RPMI7951 (cell line): ENCODE measurements at regions not wholly inside any gene's neighbourhood (a gene's known extent, or its start where the extent isn't known, plus 50 kb on each side); places are given as distances from the start of the nearest gene placed in this dataset.
A peak's percentile ranks its signal among the peaks of the same experiment; 100 is the strongest.
"Not testable (repeated sequence)": the region's sequence is repeated elsewhere in the genome, so short reads cannot be mapped to it uniquely, and the experiment has no call there.

Experiments used
- DNase-seq: peaks from one replicate; pipeline ENCODE4 v3.0.0-alpha.2; 2012; ENCODE audit warnings: low read depth

- DNase-seq: no peak
Measured at GRCh38 chr4:158397781-158398180, 123.9 kb upstream of the RXFP1 start.

DNA sequence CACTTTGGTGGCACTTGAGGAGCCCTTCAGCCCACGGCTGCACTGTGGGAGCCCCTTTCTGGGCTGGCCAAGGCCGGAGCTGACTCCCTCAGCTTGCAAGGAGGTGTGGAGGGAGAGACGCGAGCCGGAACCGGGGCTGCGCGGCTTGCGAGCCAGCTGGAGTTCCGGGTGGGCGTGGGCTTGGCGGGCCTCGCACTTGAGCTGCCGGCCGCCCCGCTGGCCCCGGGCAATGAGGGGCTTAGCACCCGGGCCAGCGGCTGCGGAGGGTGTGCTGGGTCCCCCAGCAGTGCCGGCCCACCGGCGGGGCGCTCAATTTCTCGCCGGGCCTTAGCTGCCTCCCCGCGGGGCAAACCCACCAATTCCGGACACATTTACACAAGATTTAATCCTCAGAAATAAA is 113.7 kb upstream of the RXFP1 start:
- DNase-seq: not testable (repeated sequence)

DNA sequence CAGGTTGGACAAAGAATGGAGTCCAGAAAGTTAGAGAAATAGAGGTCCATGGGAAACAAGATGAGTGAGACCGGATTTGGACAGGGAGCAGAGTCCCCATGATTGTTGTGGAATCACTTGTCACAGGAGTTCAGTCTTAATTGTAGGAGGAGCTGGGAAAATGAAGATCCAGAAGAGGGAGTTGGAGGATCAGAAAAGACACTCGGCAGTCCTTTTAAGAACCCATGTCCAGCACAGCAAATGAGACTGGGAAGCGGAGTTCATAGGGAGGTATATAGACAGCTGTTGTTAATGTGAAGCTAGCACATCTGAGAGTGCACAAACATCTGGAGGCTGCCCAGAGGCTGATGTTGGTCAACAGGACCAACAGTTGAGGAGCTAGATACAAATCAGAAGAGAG is 111.4 kb upstream of the RXFP1 start:
- DNase-seq: peak; percentile 15

- DNase-seq: no peak
Measured at GRCh38 chr4:158411269-158411668, 110.4 kb upstream of the RXFP1 start.

DNA sequence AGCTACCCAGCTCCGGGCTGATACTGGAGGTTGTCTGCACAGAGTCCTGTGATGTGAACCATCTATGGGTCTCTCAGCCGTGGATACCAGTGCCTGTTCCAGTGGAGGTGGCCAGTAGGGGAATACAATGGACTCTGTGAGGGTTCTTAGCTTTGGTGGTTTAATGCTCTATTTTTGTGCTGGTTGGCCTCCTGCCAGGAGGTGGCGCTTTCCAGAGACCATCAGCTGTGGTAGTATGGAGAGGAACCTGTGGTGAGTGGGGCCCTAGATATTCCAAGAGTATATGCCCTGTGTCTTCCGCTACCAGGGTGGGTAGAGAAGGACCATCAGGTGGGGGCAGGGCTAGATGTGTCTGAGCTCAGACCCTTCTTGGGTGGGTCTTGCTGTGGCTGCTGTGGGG is 103.0 kb upstream of the RXFP1 start:
- not testable (repeated sequence) for DNase-seq

GRCh38 chr4:158420782-158421181 is 100.9 kb upstream of the RXFP1 start:
- no peak for DNase-seq

GRCh38 chr4:158422546-158422945 is 99.1 kb upstream of the RXFP1 start:
- no peak for DNase-seq

DNA sequence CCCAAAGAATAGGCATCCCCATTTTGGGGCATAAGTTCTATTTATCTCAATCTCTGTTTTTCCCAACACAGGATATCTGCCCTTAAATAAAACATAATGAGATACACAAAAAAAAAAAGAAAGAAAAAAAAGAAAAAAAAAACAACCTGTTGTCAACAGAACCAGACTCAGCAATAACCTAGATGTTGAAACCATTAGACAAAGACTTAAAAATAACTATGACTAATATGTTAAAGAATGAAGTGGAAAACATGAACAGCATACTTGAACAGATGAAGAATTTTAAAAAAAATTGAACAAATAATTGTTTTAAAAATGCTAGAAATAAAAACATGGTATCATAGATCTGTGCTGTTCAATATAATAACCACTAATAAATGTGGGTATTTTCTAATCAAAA is 93.4 kb upstream of the RXFP1 start:
- DNase-seq: no peak

- no peak for DNase-seq
Measured at GRCh38 chr4:158442736-158443135, 78.9 kb upstream of the RXFP1 start.

GRCh38 chr4:158443731-158444130 is 78.0 kb upstream of the RXFP1 start:
- DNase-seq: no peak

DNA sequence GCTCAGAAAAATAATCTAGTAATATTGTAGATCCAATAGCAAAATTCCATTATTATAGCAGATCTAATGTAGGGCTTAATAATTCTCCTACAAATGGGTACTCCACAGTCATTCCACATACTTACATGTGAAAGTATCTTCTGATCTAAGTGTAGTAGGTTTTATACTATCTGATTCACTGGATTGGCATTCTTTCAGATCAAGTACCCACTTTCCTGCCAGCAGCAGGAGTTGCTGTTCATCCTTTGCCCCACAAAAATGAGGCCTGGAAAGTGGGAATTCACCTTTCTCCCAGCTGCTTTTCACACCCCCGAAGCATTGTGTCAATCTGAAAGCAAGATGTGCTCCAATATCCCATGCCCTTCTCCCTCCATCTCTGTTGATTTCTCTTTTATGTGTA is 77.1 kb upstream of the RXFP1 start:
- DNase-seq: no peak

DNA sequence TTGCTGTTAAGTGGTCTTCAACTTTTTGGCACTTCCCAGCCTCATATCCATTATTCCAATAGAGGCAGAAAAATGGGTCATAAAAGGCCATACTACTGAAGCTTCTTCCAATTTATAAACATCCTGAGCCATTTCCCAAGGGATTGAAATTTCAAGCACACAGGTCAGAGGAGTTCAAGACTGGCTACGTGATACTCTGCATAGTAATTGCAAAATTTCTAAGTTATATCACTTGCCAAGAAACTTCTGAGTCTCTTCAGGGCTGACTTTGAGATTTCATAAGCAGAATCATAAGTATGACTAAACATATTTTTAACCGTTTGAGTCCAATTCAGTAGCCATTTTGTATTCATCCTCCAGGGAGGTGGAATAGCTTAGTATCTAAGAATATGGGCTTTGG is 75.6 kb upstream of the RXFP1 start:
- no peak for DNase-seq

DNA sequence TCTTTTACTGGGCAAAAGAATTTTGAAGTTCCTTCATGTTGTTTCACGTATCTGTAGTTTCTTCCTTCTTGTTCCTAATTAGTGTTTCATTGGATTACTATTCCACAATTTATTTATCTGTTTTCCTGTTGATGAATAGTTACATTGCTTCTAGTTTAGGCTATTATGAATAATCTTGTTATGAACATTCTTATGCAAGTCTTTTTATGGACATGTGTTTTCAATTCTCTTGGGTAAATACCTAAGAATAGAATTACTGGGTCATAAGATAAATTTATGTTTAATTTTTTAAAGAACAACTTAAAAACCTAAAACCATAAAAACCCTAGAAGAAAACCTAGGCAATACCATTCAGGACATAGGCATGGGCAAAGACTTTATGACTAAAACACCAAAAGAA is 70.9 kb upstream of the RXFP1 start:
- DNase-seq: no peak

DNA sequence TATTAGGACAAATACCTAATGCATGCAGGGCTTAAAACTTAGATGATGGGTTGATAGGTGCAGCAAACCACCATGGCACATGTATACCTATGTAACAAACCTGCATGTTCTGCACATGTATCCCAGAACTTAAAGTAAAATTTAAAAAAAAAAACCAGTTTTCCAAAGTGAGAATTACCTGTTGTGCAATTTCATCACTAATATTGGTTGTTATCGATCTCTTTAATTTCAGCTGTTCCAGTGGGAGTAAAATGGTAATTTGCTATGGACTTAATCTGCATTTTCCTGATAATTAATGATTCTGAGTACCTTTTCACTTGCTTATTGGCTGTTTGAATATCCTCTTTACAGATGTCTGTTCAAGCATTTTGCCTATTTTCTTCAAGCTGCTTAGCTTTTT is 69.6 kb upstream of the RXFP1 start:
- DNase-seq: not testable (repeated sequence)

GRCh38 chr4:158458271-158458895 is 63.3 kb upstream of the RXFP1 start:
- no peak for DNase-seq

- DNase-seq: no peak
Measured at GRCh38 chr4:158459085-158459820, 62.4 kb upstream of the RXFP1 start.

GRCh38 chr4:158461336-158461735 is 60.3 kb upstream of the RXFP1 start:
- DNase-seq: no peak

DNA sequence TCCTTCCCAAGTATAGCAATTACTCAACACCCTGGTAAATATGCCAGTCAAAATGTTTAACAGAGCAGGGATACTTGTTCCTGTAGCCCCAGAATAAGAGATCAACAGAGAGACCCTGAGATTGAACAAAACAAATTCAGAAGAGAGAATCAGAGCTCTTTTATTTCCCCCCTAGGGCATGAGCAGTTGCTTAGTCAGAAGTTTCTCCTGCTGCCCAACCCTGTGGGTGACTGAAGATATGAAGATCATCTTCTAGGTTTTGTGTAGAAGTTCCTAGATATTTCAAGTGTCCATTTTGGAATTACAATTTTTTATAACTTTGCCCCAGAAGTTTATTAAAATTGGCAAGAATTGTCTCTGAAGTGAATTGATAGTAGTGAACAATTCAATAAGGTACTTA is 59.1 kb upstream of the RXFP1 start:
- no peak for DNase-seq
